ENCODE measurements at regions not wholly inside any gene's neighbourhood (a gene's known extent, or its start where the extent isn't known, plus 50 kb on each side); places are given as distances from the start of the nearest gene placed in this dataset.

DNA sequence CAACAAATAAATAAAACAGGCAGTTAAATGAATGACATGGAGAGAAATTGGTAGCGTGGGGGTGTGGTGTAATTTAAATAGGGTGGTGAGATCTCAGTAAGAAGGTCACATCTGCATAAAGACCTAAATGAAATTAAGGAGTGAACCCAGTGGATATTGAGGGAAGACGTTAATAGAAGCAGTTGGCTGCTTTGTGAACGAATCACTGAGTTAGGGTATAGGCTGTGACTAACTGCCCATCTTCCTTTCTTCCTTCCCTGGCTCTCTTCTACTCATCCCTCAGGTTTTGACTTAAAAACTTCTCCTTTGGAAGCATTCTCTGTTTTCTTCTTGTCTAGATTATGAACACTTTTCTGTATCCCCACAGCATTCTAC lies 64.7 kb downstream of the BTG1 start:
- no peak for TF ChIP-seq POLR2AphosphoS5 (IDR thresholded peaks at IDR 0.05)
- TF ChIP-seq, protein P1, sequence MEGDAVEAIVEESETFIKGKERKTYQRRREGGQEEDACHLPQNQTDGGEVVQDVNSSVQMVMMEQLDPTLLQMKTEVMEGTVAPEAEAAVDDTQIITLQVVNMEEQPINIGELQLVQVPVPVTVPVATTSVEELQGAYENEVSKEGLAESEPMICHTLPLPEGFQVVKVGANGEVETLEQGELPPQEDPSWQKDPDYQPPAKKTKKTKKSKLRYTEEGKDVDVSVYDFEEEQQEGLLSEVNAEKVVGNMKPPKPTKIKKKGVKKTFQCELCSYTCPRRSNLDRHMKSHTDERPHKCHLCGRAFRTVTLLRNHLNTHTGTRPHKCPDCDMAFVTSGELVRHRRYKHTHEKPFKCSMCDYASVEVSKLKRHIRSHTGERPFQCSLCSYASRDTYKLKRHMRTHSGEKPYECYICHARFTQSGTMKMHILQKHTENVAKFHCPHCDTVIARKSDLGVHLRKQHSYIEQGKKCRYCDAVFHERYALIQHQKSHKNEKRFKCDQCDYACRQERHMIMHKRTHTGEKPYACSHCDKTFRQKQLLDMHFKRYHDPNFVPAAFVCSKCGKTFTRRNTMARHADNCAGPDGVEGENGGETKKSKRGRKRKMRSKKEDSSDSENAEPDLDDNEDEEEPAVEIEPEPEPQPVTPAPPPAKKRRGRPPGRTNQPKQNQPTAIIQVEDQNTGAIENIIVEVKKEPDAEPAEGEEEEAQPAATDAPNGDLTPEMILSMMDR (IDR thresholded peaks at IDR 0.05): no peak
- no peak for TF ChIP-seq POLR2A (IDR thresholded peaks at IDR 0.05)
